ENCODE measurements at regions not wholly inside any gene's neighbourhood (a gene's known extent, or its start where the extent isn't known, plus 50 kb on each side); places are given as distances from the start of the nearest gene placed in this dataset.
A peak's percentile ranks its signal among the peaks of the same experiment; 100 is the strongest.

DNA sequence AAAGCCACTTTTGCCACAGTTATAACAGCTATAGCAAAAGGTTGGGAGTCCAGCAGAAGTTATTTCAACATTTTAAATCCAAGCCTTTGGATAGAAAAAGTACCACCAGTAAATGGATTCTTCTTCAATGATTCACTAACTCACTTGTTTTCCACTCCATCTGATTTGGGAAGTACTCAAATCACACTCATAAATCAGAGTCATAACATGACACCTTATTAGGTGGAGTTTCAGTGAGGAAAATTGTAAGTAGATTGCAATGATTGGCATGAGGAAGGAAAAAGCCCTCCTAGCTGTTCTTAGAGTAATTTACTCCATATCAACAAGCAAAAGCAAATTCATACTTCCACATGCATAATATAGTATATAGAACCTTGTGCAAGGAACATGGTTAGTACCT is 132.9 kb downstream of the NR4A2 start:
- no peaks in the 10 kb centered on the region for H3K4me1 ChIP-seq (ENCODE audit: low read depth)
- no peak for TF ChIP-seq CTCF (IDR thresholded peaks at IDR 0.05; ENCODE audit: low read depth, low read length)
- no peak overlapping the region for H3K27ac ChIP-seq
- no peaks in the 10 kb centered on the region for H3K9me3 ChIP-seq (ENCODE audit: low read depth)
- no peak overlapping the region for H3K4me3 ChIP-seq
- H3K36me3 ChIP-seq: no peaks in the 10 kb centered on the region
- no peak for DNase-seq (ENCODE audit: low read depth in 1 of 2, low spot score in 1 of 2)
- H3K27me3 ChIP-seq: no peaks in the 10 kb centered on the region

- no peak overlapping the region for H3K4me3 ChIP-seq
- H3K36me3 ChIP-seq: no peaks in the 10 kb centered on the region
- no peaks in the 10 kb centered on the region for H3K27me3 ChIP-seq
- DNase-seq (ENCODE audit: low read depth in 1 of 2, low spot score in 1 of 2): no peak
- H3K9me3 ChIP-seq (ENCODE audit: low read depth): no peaks in the 10 kb centered on the region
- H3K27ac ChIP-seq: no peak overlapping the region
- no peak for TF ChIP-seq CTCF (IDR thresholded peaks at IDR 0.05; ENCODE audit: low read depth, low read length)
- no peaks in the 10 kb centered on the region for H3K4me1 ChIP-seq (ENCODE audit: low read depth)
Measured at GRCh38 chr2:156196031-156196430, 136.5 kb downstream of the NR4A2 start.

DNA sequence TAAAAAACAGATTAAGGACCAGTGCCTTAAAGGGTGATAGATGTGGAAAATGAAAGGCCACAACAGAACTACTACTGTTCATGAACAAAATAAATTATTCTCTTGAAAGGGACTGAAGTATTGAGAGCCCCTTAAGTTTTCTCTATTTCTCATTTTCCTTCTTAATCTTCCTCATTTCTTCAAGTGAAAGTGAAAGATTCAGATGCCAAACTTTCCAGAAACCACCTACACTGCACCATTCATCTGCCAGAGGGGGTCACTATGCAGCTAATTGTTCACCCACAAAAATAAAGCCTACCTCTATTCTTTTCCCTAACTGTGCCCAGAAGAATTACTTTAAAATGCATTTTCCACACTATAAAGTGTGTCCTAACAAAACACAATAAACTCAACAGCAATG is 140.1 kb downstream of the NR4A2 start:
- Histone ChIP-seq H3K27ac (no peak overlapping the region), H3K4me1 (ENCODE audit: low read depth) (no peaks in the 10 kb centered on the region), H3K9me3 (ENCODE audit: low read depth) (no peaks in the 10 kb centered on the region), H3K4me3 (no peak overlapping the region), H3K27me3 (no peaks in the 10 kb centered on the region), H3K36me3 (no peaks in the 10 kb centered on the region)
- DNase-seq (ENCODE audit: low read depth in 1 of 2, low spot score in 1 of 2): no peak
- peak; percentile 12 for TF ChIP-seq CTCF (IDR thresholded peaks at IDR 0.05; ENCODE audit: low read depth, low read length)

DNA sequence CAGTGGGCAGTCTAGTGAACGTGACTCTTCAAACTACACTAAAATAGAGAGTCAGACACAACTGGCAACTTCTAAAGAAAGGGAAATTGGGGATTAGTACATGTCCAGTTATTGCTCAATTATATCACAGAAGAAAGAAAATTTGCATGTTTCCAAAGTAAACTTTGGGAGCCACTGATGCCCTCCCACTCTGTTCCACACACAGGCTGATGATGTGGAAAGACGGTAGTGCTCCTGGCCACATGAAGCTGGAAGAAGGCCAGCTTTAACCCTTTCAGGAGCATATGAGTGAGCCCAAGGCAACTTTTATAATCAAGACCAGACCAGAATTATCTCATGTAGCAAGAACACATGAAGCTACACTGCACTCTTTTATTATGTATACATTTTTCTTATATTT is 141.0 kb downstream of the NR4A2 start:
- DNase-seq (ENCODE audit: low read depth in 1 of 2, low spot score in 1 of 2): peak in 1 of 2 donors; percentile 13

DNA sequence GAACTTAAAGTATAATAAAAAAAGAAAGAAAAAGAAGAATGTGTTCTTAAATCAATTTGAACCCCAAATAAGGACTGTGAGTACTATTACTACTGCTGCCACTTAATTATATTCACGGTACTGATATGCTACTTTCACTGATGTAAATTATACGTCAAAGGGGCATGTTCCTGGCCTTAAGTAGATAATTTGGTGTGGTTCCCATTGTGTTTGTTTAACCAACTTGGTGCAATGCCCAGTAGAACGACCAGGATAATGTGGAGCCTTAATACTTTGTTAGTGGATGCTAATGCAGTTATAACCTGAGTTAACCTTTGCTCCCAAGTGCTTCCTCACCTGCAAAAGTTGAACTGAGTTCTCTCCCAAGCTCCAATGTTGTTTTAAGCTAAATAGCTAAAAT is 142.0 kb downstream of the NR4A2 start:
- Histone ChIP-seq H3K27me3 (no peaks in the 10 kb centered on the region), H3K4me3 (no peak overlapping the region), H3K36me3 (no peaks in the 10 kb centered on the region), H3K4me1 (ENCODE audit: low read depth) (no peaks in the 10 kb centered on the region), H3K27ac (no peak overlapping the region), H3K9me3 (ENCODE audit: low read depth) (no peaks in the 10 kb centered on the region)
- TF ChIP-seq CTCF (IDR thresholded peaks at IDR 0.05; ENCODE audit: low read depth, low read length): no peak
- DNase-seq (ENCODE audit: low read depth in 1 of 2, low spot score in 1 of 2): no peak

More for the DNA sequence above, 141.0 kb downstream of the NR4A2 start:
- H3K4me3 ChIP-seq: no peak overlapping the region
- H3K27me3 ChIP-seq: no peaks in the 10 kb centered on the region
- H3K27ac ChIP-seq: no peak overlapping the region
- H3K36me3 ChIP-seq: no peaks in the 10 kb centered on the region
- no peaks in the 10 kb centered on the region for H3K9me3 ChIP-seq (ENCODE audit: low read depth)
- no peaks in the 10 kb centered on the region for H3K4me1 ChIP-seq (ENCODE audit: low read depth)
- no peak for TF ChIP-seq CTCF (IDR thresholded peaks at IDR 0.05; ENCODE audit: low read depth, low read length)

GRCh38 chr2:156189584-156189983 is 142.9 kb downstream of the NR4A2 start:
- Histone ChIP-seq H3K27ac (no peak overlapping the region), H3K36me3 (no peaks in the 10 kb centered on the region), H3K27me3 (no peaks in the 10 kb centered on the region), H3K4me1 (ENCODE audit: low read depth) (no peaks in the 10 kb centered on the region), H3K9me3 (ENCODE audit: low read depth) (no peaks in the 10 kb centered on the region), H3K4me3 (no peak overlapping the region)
- TF ChIP-seq CTCF (IDR thresholded peaks at IDR 0.05; ENCODE audit: low read depth, low read length): no peak
- no peak for DNase-seq (ENCODE audit: low read depth in 1 of 2, low spot score in 1 of 2)

Data from cardiac muscle cell (in vitro differentiated cells and primary cell).